ENCODE measurements at regions not wholly inside any gene's neighbourhood (a gene's known extent, or its start where the extent isn't known, plus 50 kb on each side); places are given as distances from the start of the nearest gene placed in this dataset.

- TF ChIP-seq POLR2A (IDR thresholded peaks at IDR 0.05), result no peak
- TF ChIP-seq CTCF (IDR thresholded peaks at IDR 0.05), result no peak
- intact Hi-C loops (cut with DNase I; ENCODE audit: low total_unique reads), result no loop called here
- DNase-seq, result no peak
- no peak overlapping the region for H3K27ac ChIP-seq
- H3K27me3 ChIP-seq, result no peaks in the 10 kb centered on the region
- WGBS, 2 donors, result 55 to 56% methylated on average over 14 of the region's 14 CpGs
- H3K4me1 ChIP-seq, result no peaks in the 10 kb centered on the region
- H3K36me3 ChIP-seq (ENCODE audit: low read depth, missing control alignments), result no peaks in the 10 kb centered on the region
- H3K4me3 ChIP-seq, result no peak overlapping the region
- H3K9me3 ChIP-seq, result no peaks in the 10 kb centered on the region
These were observed 54.0 kb upstream of the SLC22A11 start for GRCh38 chr11:64501500-64502427.

GRCh38 chr11:64502634-64503033 lies 53.1 kb upstream of the SLC22A11 start:
- Histone ChIP-seq H3K4me1 (no peaks in the 10 kb centered on the region), H3K9me3 (no peaks in the 10 kb centered on the region), H3K27me3 (no peaks in the 10 kb centered on the region), H3K36me3 (ENCODE audit: low read depth, missing control alignments) (no peaks in the 10 kb centered on the region), H3K27ac (no peak overlapping the region), H3K4me3 (no peak overlapping the region)
- no peak for DNase-seq
- TF ChIP-seq CTCF (IDR thresholded peaks at IDR 0.05) (no peak), POLR2A (IDR thresholded peaks at IDR 0.05) (no peak)
- WGBS, 2 donors, result 75 to 85% methylated on average over 17 to 19 of the region's 19 CpGs
- intact Hi-C loops (cut with DNase I; ENCODE audit: low total_unique reads), result no loop called here

- Histone ChIP-seq H3K9me3 (no peaks in the 10 kb centered on the region), H3K4me3 (no peak overlapping the region), H3K27me3 (no peaks in the 10 kb centered on the region), H3K36me3 (ENCODE audit: low read depth, missing control alignments) (no peaks in the 10 kb centered on the region), H3K27ac (no peak overlapping the region), H3K4me1 (no peaks in the 10 kb centered on the region)
- 50 to 61% methylated on average over 5 of the region's 5 CpGs for WGBS, 2 donors
- no peak for TF ChIP-seq POLR2A (IDR thresholded peaks at IDR 0.05)
- no peak for TF ChIP-seq CTCF (IDR thresholded peaks at IDR 0.05)
- no peak for DNase-seq
- intact Hi-C loops (cut with DNase I; ENCODE audit: low total_unique reads), result no loop called here
These were observed 52.5 kb upstream of the SLC22A11 start for GRCh38 chr11:64503186-64503753.

GRCh38 chr11:64504999-64505398 lies 50.7 kb upstream of the SLC22A11 start:
- intact Hi-C loops (cut with DNase I; ENCODE audit: low total_unique reads), result no loop called here
- Histone ChIP-seq H3K4me1 (no peaks in the 10 kb centered on the region), H3K36me3 (ENCODE audit: low read depth, missing control alignments) (no peaks in the 10 kb centered on the region), H3K27me3 (no peaks in the 10 kb centered on the region), H3K27ac (no peak overlapping the region), H3K9me3 (no peaks in the 10 kb centered on the region), H3K4me3 (no peak overlapping the region)
- TF ChIP-seq CTCF (IDR thresholded peaks at IDR 0.05), result no peak
- TF ChIP-seq POLR2A (IDR thresholded peaks at IDR 0.05), result no peak
- 88 to 89% methylated on average over 5 of the region's 5 CpGs for WGBS, 2 donors
- peak; percentile 43 for DNase-seq

Measured in testis (tissue), 2 donors.